Neural crest cell (in vitro differentiated cells): ENCODE measurements at regions not wholly inside any gene's neighbourhood (a gene's known extent, or its start where the extent isn't known, plus 50 kb on each side); places are given as distances from the start of the nearest gene placed in this dataset.

Source experiments
- DNase-seq: peaks from one replicate; pipeline ENCODE4 v3.0.0; 2021; ENCODE audit warnings: low read depth, mixed read lengths, low spot score
- H3K27ac Mint-ChIP-seq: one replicate; pipeline ENCODE4 v1.8.0; 2021; ENCODE audit warnings: mild to moderate bottlenecking, mixed read lengths; ENCODE audit not compliant: unreplicated experiment
- H3K27me3 Mint-ChIP-seq: 2 replicates; pipeline ENCODE4 v1.8.0; 2021; ENCODE audit warnings: low read depth, mild to moderate bottlenecking, mixed read lengths
- H3K36me3 Mint-ChIP-seq: 2 replicates; pipeline ENCODE4 v1.8.0; 2021; ENCODE audit warnings: low read depth, mild to moderate bottlenecking, mixed read lengths
- H3K4me1 Mint-ChIP-seq: 2 replicates; pipeline ENCODE4 v1.8.0; 2021; ENCODE audit warnings: mixed read lengths
- H3K4me3 Mint-ChIP-seq: one replicate; pipeline ENCODE4 v1.8.0; 2021; ENCODE audit warnings: mild to moderate bottlenecking, mixed read lengths
- H3K9me3 Mint-ChIP-seq: 2 replicates; pipeline ENCODE4 v1.8.0; 2021; ENCODE audit warnings: mixed read lengths
- TF ChIP-seq, protein P1 (sequence below): fragments of 200-600 bp; sonication (generic); conservative IDR thresholded peaks from 2 replicates; pipeline ENCODE4 v1.5.0; 2021; ENCODE audit warnings: antibody characterized with exemption, mild to moderate bottlenecking

DNA sequence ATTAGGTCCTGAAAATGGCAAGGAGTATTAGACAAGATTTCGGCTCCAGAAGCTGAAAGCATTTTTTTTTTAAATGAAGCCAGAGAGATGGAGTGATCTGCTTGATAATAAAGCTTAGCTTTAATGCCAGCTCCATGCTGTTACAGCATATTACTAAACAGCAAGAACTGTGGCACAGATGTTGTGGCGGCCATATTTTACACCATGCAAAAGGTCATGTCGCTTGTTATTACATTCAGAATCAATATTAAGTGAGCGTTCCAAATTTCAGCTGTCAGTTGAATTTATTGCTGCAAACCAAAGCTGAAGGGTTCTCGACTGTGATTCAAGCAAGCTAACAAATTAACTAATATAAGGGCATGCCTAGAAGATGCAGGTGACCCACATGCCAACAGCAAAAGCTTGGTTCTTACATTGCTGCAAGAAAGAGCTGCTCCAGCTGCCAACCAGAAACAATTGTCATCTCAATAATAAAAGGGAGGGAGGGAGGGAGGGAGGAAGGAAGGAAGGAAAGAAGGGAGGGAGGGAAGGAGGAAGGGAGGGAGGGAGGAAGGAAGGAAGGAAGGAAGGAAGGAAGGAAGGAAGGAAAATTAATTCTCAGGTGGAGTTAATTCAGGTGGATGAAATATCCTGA is 517.7 kb upstream of the WWC1 start:
- Mint-ChIP-seq H3K36me3 (no peaks in the 10 kb centered on the region), H3K4me1 (no peaks in the 10 kb centered on the region), H3K27ac (no peak overlapping the region), H3K9me3 (peaks cover 2% of the 10 kb centered on the region), H3K4me3 (no peak overlapping the region), H3K27me3 (no peaks in the 10 kb centered on the region)
- DNase-seq, result no peak
- TF ChIP-seq, protein P1, sequence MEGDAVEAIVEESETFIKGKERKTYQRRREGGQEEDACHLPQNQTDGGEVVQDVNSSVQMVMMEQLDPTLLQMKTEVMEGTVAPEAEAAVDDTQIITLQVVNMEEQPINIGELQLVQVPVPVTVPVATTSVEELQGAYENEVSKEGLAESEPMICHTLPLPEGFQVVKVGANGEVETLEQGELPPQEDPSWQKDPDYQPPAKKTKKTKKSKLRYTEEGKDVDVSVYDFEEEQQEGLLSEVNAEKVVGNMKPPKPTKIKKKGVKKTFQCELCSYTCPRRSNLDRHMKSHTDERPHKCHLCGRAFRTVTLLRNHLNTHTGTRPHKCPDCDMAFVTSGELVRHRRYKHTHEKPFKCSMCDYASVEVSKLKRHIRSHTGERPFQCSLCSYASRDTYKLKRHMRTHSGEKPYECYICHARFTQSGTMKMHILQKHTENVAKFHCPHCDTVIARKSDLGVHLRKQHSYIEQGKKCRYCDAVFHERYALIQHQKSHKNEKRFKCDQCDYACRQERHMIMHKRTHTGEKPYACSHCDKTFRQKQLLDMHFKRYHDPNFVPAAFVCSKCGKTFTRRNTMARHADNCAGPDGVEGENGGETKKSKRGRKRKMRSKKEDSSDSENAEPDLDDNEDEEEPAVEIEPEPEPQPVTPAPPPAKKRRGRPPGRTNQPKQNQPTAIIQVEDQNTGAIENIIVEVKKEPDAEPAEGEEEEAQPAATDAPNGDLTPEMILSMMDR, result no peak

DNA sequence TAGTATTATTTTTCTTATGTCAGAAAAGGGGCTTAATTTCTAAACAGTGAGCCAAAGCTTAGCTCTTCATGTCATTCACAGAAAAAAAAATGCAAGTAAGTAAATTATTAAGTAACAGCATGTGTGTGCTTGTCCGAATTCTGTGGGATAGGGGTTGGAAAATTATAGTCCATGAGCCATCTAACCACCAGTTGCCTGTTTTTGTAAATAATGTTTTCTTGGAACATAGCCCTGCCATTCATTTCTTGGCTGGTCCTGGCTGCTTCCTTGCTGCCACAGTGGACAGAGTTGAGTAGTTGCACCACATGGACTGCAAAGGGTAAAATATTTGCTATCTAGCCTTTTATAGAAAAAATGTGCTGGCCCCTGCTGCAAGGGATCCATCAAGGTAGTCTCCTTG is 513.7 kb upstream of the WWC1 start:
- Mint-ChIP-seq H3K4me3 (no peak overlapping the region), H3K27ac (no peak overlapping the region), H3K27me3 (no peaks in the 10 kb centered on the region), H3K9me3 (no peaks in the 10 kb centered on the region), H3K4me1 (no peaks in the 10 kb centered on the region), H3K36me3 (peaks cover 2% of the 10 kb centered on the region)
- DNase-seq, result no peak
- TF ChIP-seq, protein P1, result no peak

DNA sequence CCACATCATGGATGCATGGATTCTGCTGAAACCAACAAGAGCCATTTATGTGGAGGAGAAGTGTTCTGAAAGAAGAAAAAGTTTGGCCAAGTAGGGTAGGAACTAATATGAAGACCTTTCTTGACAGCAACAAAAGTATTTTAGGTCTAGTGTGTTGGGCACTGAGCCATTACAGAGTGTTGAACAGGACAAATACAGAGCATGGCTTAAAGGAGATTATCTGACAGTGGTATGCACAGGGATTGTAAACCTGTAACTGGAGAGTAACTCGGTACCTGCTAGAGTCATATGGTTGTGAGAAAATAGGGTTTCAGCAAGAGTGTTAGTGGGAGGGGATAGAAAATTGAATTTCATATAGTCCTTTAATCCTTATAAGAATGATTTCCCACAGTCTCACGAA is 513.2 kb upstream of the WWC1 start:
- Mint-ChIP-seq H3K27ac (no peak overlapping the region), H3K4me1 (no peaks in the 10 kb centered on the region), H3K4me3 (no peak overlapping the region), H3K9me3 (no peaks in the 10 kb centered on the region), H3K36me3 (peaks cover 2% of the 10 kb centered on the region), H3K27me3 (no peaks in the 10 kb centered on the region)
- DNase-seq, result no peak
- TF ChIP-seq, protein P1, result no peak

DNA sequence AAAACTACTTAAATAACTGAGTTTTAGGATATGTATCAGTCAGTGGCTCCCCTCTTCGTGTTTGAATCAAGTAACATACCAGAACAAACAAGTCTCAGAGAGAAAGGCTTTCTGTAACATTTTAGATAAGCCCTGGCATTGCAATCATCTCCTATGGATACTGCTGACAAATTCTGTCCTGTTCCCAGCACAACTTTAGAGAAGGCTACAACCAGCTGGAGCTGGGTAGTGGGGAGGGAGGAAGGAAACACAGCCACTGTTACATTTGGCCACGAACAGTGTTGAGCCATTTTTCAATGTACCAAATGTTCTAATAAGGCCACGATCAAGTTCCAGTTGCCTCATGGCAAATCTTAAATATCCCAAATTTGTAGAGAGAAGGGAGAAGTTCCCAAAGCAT is 511.8 kb upstream of the WWC1 start:
- H3K36me3 Mint-ChIP-seq, result peaks cover 2% of the 10 kb centered on the region
- no peak for DNase-seq
- no peaks in the 10 kb centered on the region for H3K4me1 Mint-ChIP-seq
- TF ChIP-seq, protein P1, result no peak
- no peak overlapping the region for H3K4me3 Mint-ChIP-seq
- H3K9me3 Mint-ChIP-seq, result no peaks in the 10 kb centered on the region
- H3K27me3 Mint-ChIP-seq, result no peaks in the 10 kb centered on the region
- H3K27ac Mint-ChIP-seq, result no peak overlapping the region

DNA sequence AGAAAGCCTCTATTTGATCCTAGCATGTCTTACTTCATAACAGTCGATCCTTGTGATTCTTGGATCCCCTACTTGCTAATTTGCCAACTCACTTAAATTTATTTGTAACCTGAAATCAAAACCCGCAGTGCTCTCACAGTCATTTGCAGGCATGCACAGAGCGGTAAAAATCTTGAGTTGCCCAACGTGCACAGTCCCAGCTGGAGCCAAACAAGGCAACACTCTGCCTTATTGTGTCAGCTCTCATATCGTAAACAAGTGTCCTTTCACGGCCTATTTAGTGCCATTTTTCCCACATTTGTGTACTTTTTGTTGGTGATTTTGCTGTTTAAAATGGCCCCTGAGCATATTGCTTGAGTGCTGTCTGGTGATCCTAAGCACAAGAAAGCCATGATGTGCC is 511.3 kb upstream of the WWC1 start:
- TF ChIP-seq, protein P1, result no peak
- no peak overlapping the region for H3K27ac Mint-ChIP-seq
- DNase-seq, result no peak
- no peaks in the 10 kb centered on the region for H3K27me3 Mint-ChIP-seq
- no peaks in the 10 kb centered on the region for H3K9me3 Mint-ChIP-seq
- H3K36me3 Mint-ChIP-seq, result peaks cover 2% of the 10 kb centered on the region
- no peak overlapping the region for H3K4me3 Mint-ChIP-seq
- no peaks in the 10 kb centered on the region for H3K4me1 Mint-ChIP-seq
